GM19238 (cell line): ENCODE measurements at regions not wholly inside any gene's neighbourhood (a gene's known extent, or its start where the extent isn't known, plus 50 kb on each side); places are given as distances from the start of the nearest gene placed in this dataset.

ENCODE experiments used
- DNase-seq: peaks from one replicate; pipeline ENCODE4 v3.0.0; 2011; ENCODE audit warnings: low spot score; ENCODE audit not compliant: insufficient read length

DNA sequence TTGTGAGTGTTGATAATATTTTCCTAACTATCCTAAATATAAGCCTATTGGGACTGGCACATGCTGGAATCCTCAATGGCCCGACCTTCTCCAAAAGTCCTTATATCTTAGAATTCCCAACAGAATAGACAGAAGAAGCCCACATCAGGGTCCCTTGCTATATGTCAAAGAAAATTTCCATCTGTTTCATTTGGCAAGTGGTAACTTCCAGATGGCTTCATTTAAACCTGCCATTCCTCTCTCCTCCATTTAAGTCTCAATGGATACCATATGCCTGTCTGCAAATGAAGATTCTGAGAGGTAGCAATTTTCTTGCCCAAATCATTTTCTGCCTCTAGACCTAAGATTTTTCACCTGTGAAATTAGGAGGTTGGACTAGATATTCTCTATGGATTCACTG lies 73.1 kb upstream of the KCNA4 start:
- no peak for DNase-seq

DNA sequence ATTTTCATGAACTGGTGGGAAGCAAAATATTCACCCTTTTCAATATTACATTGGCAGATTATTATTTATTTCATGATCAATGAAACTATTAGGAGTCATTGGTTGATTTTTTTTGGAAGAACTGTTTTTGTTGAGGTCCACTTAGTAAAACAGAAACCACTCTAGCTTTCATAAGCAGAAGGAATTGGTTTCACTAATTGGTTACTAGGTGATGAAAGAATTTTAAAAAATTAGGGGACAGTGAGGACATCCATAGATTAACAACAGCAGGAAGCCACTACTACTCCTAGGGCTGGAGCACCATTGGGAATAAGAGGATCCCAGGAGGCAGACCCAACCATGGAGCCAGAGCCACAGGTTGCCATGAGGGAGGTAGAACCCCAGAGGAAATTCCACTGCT lies 74.4 kb upstream of the KCNA4 start:
- DNase-seq = no peak

DNA sequence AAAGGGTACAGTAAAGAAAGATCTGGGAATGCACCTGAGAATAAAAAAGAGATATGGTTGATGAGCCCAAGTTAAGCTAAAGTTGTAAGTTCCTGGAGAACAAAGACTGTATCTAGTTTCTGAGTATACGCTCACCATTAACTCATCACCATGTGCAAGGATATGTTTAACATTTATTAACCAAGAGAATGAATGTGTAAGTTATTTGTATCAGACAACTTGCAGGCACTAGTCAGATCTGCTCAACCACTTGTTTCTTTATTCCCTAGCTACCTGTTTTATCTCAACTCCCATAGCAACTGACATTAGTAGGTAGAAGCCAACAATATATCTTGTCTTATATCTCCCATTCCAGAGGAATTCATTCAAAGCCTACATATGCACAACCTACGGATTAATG lies 74.9 kb upstream of the KCNA4 start:
- no peak for DNase-seq

DNA sequence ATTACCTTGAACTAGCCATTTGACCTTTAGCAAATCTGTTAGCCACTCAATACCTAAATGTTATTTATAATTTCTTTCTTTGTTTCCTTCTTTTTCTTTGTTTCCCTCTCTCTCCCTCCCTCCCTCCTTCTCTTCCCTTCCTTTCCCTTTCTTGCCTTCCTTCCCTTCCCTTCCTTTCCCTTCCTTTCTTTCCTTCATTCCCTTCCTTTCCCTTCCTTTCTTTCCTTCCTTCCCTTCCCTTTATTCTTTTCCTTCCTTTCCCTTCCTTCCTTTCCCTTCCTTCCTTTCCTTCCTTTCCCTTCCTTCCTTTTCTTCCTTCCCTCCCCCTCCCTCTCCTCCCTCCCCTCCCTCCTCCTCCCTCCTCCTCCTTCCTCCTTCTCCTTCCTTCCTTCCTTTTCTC lies 75.7 kb upstream of the KCNA4 start:
- no peak for DNase-seq

DNA sequence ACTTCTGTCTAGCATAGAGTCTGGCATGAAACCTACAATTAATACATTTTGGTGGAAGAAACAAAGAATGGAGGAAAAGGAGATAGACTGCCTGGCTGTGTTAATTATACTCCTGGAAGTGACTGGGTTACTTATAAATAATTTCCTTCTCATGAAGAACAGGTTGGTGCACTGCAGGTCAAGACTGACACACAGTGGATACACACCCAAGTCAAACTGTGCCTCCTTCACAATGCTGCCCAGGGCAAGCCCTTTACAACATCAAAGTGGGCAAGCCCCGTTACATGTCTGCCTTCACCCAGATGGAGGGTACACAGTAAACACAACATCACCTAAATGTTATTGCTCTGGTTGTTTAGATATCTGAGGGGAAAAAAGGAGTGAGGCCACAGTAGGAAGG lies 83.7 kb upstream of the KCNA4 start:
- no peak for DNase-seq

DNA sequence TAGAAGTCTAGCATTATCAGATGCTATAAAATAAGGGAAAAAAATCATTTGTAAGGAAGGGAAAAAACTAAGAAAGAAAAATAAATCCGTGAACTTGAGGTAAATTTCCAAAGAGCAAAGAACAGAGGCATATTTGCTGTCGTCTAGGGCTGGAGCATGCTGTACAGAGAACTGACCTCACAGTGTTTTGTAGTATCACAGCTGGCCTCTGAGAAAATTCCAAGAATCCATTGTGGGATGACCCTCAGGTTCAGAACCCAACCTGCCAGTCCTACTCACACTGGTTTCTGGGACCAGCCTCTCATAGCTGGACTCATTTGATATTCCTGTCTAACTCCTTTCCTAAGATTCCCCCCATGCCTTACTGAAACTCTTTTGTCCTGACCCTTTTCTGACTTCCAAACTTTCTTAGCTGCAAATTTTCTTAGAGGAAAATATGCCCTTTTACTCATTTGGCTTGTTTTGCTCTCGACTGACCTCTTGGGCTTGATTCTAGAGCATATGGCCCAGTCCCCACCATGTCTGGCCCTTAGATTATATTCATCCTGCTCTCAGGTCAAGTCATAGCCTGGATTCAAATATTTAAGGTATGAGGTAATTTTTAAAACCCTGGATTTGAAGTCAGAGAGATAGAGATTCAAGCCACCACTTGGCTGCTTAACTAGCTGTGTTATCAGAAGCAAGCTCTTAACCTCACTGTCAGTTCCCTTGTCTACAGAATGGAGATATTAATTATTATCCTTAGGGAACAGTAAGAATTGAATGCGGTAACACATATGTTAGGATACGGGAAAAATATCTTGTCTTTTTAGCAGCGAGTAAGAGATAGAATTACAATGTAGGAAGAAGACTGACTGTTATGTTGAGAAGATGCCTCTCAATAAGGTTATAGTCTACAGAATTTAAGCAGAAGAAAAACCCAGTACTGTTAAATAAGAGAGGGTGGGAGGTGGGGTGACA lies 89.7 kb upstream of the KCNA4 start:
- DNase-seq = no peak

DNA sequence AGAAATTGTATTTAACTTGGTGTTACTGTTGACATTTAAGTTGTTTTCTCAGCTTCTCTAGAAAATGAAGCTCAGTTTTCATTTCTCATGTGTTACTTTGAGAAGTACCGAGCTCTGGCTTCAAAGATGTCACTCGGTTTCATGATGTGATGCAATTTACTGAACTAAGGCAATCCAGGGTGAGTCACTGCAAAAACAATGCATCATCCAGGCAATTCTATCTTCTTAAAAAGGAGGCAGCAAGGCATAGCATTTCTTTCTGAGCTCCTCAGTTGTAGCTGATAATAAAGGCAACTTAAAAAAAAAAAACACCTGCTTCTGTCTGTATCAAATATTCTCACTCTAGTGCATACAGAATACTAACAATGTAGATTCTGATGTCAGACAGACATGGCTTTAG lies 91.1 kb upstream of the KCNA4 start:
- DNase-seq = no peak

DNA sequence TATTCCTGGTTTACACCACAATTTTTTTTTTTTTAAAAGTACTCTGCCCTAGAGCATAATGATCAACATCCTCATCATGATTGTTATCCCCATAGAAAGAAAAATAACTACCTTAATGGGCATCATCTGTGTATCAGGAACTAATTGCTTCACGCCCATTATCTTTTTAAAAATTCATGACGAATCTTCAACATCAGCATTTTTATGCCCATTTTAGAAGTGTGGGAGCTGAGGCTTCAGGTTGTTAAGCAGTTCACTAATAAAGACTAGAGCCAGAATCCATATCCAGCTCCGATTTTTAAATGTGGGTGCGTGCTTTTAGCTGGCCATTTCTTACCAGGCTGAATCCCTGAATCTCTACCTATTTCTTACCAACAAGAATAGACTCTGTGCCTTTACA lies 92.9 kb upstream of the KCNA4 start:
- DNase-seq = no peak

DNA sequence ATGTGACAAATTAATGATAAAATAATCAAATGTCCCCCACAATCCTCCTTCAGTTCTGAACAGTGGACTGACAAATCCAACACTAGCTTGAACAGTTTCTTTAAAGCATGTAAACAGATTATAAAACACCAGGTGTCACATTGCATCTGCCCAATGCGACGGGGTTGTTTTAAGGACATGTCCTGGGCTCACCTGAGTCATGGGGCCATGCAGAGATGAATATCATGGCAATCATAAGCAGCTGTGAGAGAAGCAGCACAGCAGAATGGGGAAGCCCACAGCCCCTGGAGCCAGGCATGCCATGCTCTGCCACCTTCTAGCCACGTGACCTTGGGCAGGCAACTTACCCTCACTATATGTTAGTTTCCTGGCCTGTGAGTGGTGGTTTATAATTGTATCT lies 93.9 kb upstream of the KCNA4 start:
- DNase-seq = no peak

DNA sequence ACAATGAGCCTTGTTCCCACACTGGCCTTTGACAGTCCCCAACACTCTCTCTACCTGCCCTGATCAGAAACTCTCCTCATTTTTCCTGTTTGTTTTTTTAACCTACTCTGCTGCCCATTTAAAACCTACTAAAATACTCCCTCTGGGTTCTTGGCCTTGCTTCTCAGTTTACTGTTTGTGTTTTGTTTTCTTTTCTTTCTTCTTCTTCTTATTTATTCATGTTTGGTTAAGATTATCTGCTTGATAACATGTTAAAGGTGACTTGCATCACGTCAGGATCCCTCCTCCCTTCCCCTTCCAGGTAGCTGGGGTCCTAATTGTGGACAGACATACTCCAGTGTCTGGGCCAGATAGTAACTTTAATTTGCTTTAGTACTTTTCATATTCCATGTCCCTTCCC lies 95.0 kb upstream of the KCNA4 start:
- DNase-seq = no peak

DNA sequence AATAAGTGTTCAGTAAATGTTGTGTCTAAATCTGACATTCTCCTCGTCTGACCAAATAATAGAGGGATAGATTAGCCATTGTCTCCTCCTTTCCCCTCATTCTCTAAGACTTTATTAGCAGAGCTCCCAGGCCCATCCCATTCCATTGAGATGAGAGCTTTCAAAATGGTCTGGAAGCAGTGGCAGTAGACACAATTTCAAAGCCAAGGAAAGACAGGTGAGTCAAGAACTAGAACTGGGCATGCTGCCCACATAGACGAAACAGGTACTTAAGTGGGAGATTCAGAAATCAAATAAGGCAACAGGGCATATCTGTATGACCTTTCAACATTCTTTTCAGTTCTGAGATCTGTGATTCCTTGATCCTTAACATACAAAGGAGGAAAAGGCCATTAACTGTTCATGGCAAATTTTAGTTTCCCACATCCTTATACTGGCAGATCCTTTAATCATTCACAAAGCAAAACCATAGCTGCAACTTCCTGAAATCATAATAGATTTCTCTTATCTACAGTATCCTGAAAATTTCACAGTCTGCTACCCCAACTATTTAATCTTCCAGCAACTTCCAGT lies 96.6 kb upstream of the KCNA4 start:
- no peak for DNase-seq

DNA sequence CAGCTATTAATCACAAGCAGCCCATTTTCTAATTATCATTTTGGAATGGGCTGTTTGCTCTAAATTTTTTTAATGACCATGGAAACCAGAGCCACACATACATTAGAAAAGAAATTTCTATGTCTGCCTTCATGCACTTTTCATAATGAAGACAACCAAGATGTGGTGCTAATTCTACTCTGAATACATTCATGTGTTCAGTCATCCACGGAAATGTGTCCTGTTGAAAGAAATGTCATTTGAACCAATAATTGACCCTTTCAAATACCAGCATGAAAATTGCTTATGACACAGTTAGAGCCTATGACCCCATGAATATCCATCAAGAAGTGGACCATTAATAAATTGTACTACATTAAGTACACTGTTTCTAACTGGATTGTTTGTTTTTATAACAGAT lies 99.7 kb upstream of the KCNA4 start:
- DNase-seq = no peak

DNA sequence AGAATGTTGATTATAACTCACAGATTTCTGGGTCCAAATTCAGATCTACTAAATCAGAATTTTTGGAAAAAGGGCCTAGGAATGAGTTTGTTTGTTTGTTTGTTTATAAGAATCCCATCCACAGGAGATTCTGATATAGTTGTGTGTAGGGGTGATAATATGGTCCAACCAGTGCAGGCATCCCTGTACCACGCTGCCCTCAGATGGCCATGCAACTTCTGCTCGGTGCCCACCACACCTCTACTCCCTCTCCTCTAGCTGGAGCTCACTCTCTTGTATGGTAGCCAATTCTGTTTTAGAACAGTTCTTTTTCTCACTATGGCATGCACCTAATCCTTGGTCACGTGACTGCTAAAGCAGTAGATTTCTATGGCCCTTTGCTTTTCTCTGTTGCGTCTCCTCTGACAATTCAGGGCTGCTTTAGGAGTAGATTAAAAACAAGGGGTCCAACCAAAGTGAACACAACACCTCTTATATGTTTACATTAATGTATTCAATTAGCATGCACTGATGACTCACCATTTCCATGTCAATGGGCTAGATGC lies 103.3 kb upstream of the KCNA4 start:
- DNase-seq = no peak

DNA sequence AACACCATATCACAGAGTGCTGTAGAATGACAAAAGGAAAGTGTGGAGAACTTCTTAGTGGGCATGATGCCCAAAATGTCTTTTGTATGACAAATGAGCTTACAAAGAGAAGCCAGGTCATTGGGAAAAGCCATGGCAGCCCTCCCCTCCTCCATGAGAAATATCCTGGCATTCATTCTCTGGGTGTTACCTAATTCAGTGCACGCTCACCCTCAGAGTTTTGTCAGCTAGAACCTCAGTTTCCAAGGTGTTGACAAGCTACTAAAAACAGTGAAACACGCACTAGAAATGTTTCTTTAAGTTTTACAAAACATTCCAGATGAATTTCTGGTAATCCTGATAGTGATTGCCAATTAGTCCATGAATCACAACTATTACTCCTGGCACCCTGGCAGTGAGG lies 105.4 kb upstream of the FSHB start:
- no peak for DNase-seq

DNA sequence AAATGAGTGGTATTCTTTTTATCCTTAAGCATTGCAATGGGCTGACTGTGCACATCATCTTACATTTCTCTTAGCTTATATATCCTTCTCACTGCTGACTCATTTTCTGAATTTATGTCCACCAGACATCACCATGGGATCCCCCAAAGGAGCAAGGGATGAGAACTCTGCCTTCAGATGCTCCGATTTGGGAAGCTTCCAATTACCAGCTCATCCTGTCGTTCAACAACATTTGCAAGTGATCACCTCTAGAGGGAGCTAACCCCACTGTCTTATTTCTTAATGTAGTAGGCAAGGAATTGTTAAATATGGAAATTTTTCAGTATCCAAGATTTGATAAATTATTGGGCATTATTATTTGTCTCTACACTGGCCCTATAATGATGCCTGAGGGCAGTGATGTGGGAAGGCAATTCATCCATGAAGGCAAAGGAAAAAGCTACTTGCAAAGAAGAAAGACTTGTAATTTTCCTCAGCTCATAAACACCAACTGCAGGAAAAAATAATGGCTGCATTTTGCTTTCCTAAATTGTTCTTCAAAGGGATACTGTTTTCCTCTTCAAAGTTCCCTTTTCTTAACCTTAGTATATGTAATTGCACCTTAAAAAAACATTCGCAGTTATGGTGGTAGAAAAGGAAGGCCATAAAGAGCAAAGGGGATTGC lies 102.4 kb upstream of the FSHB start:
- no peak for DNase-seq

DNA sequence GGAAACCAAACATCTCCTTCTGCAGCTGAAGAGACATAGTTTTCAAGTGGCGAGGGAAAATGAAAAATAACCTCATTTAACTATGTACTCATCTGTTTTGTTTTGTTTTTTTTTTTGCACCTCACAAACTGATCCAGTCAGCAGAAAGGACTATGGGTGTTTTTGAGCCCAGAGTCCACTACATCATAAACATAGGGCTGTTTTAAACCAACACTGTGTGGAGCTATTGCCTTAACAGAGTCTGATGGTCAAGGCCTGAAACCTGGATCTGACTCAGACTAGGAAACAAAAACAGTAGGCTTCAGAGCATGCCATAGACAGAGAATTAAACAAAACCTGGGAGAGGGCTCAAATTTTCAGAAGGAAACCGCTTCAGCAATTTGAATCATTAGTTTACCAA lies 99.3 kb upstream of the FSHB start:
- DNase-seq = no peak

DNA sequence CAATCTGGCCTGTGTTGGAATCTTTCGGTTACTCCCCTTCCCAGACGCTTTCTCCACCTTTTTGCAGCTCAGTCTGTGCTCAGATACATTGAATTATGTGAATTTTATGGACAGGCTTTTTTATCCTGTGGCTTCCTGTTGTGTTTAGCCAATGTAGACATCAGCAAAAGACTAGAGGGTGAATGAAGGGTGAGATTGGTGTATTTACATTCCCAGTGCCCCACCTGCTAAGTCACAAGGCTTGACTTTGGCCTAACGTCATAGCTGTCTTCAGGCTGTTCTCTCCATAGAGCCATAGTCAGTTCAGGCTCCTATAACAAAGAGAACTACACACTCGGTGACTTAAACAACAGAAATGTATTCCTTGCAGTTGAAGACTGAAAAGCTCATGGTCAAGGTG lies 97.5 kb upstream of the FSHB start:
- no peak for DNase-seq

DNA sequence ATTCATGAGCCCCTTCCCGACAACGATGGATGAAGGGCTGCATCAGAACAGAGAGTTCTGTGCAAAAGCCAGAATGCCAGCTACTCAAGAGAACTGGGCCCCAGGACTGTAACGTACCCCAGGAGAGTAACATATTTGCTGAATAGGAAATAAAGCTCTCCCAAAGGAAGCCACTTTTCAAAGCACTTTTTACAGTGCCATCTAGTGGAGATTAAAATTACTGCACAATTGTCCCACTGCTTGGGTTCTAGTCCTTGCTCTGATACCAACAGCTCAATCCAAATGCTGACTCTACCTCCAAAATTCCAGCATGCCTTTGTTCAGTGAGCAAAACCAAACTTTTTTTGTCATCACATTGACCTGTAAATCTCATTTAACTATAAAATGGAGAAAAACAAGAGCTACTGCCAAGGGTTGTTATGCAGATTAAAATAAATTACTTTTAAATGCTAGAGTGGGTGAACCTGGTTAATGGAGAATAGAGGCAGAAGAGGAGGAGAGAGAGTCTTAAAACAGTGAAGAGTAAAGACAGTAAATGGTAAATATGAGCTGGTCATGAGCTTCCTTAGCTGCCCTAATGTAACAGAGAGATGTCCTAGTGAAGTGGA lies 87.6 kb upstream of the FSHB start:
- DNase-seq = peak; percentile 5

DNA sequence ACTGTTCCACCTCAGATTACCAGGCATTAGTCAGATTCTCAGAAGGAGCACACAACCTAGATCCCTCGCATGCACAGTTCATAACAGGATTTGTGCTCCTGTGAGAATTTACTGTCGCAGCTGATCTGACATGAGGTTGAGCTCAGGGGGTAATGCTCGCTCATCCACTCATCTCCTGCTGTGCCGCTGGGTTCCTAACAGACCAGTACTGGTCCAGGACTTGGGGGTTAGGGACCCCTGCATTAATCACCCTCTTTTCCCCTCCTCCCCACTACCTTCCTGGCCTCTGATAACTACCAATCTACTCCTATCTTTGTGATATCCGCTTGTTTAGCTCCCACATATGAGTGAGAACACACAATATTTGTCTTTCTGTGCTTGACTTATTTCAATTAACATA lies 83.5 kb upstream of the FSHB start:
- no peak for DNase-seq

DNA sequence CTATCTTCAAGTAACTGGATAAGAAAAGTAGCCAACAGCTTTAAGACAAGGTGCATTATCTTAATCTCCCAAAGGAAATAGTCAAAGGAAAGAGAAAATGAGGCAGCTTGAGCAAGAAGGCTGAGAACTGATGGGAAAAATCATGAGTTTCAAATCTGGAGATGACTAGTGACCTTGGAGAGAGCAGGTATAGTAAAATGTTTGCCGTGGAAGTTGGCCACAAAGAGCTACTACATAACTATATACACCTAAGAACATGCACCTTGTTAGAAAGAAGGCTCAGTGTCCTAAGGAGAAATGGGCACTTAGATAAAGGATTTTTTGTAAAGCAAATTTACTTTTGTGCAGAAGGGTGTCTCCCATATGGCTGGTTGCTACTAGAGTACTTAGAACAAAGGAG lies 80.8 kb upstream of the FSHB start:
- DNase-seq = no peak

DNA sequence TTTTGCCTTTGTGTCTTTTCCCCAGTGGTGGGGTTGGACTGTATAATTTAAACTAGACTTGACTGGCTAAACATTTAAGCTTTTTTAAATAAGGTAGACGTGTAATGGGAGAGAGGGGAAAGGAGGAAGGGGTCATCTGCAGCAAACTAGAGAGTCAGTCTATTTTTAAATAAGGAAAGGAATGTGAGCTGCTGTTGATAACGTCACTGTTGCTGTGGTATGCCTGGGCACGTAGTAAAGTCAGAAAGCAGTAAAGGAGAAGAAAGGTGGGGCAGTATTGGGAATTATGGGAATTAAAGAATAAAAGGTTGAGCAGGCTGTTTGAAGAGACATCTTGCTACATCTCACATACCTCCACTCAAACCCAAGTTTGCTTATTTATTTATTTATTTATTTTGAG lies 80.4 kb upstream of the FSHB start:
- no peak for DNase-seq

DNA sequence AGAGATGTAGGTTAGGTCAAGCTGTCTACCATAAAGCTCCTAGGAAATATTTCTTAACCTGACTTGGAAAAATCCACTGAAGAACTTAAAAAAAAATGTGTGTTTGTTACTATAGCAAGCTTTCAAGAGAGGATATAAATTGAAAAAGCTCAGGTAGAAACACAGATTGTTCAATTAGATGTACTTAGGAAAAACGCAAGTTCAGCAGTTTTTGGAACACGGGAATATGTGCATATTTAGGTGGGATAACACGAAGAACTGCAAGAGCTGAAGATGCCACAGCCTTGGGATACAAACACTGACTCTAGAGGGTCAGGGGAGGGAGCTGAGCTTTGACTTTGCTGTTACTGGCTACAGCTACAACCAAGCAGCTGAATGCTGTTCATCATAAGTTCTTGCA lies 77.8 kb upstream of the FSHB start:
- no peak for DNase-seq
